ENCODE measurements at regions not wholly inside any gene's neighbourhood (a gene's known extent, or its start where the extent isn't known, plus 50 kb on each side); places are given as distances from the start of the nearest gene placed in this dataset.

DNA sequence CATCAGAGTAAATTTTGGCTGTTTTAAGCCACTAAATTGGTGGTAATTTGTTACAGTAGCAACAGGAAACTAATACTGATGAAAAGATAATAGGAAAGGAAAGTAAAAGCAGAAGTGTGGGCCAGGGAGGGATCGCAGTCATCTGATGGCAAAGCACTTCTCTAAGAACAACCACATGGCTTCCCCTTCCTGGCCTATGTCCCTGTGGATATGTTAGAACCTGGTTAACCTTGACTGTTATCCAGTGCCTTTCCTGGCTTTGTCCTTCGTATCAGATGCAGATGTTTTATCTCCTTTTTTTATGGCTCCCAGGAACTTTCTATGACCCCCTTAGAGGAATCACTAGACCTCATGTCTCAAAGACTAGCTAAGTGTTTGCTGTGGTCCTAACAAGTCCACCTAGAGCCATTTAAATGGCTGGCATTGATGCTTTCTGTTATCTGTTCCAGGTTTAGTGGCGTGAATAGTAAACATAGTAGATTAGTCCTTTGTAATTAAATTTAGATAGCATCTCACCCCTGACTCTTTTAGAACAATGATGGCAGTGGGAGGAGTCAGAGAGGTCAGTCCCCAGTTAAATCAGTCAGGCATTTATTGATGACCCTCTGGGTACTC lies 79.2 kb upstream of the PHACTR2 start:
- TF ChIP-seq, protein P1, sequence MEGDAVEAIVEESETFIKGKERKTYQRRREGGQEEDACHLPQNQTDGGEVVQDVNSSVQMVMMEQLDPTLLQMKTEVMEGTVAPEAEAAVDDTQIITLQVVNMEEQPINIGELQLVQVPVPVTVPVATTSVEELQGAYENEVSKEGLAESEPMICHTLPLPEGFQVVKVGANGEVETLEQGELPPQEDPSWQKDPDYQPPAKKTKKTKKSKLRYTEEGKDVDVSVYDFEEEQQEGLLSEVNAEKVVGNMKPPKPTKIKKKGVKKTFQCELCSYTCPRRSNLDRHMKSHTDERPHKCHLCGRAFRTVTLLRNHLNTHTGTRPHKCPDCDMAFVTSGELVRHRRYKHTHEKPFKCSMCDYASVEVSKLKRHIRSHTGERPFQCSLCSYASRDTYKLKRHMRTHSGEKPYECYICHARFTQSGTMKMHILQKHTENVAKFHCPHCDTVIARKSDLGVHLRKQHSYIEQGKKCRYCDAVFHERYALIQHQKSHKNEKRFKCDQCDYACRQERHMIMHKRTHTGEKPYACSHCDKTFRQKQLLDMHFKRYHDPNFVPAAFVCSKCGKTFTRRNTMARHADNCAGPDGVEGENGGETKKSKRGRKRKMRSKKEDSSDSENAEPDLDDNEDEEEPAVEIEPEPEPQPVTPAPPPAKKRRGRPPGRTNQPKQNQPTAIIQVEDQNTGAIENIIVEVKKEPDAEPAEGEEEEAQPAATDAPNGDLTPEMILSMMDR (IDR thresholded peaks at IDR 0.05; ENCODE audit: control insufficient read depth, extremely low read depth, insufficient read depth), result no peak
- H3K4me3 ChIP-seq (ENCODE audit: low read depth, low read length), result no peak overlapping the region
- no peak for DNase-seq (ENCODE audit: low read depth)

DNA sequence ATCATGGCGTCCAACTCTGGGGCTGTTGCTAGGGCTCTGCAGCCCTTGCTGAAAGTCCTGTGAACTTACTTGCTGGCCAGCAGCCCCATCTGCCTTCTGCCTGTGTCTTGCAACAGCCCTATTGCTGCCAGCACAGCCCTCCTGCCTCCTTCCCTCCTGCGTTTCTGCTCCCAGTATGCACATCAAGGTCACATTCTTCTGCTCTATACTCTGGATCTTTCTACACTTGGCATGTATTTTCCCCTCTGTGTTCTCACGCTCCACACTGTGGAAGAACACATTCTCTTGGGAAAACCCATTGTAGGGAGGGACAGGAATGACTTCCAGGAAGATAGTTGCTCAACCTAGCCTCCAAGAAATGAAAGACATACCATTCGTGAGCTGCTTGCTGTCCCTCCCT lies 80.9 kb upstream of the PHACTR2 start:
- DNase-seq (ENCODE audit: low read depth), result no peak
- TF ChIP-seq, protein P1 (IDR thresholded peaks at IDR 0.05; ENCODE audit: control insufficient read depth, extremely low read depth, insufficient read depth), result no peak
- no peak overlapping the region for H3K4me3 ChIP-seq (ENCODE audit: low read depth, low read length)

DNA sequence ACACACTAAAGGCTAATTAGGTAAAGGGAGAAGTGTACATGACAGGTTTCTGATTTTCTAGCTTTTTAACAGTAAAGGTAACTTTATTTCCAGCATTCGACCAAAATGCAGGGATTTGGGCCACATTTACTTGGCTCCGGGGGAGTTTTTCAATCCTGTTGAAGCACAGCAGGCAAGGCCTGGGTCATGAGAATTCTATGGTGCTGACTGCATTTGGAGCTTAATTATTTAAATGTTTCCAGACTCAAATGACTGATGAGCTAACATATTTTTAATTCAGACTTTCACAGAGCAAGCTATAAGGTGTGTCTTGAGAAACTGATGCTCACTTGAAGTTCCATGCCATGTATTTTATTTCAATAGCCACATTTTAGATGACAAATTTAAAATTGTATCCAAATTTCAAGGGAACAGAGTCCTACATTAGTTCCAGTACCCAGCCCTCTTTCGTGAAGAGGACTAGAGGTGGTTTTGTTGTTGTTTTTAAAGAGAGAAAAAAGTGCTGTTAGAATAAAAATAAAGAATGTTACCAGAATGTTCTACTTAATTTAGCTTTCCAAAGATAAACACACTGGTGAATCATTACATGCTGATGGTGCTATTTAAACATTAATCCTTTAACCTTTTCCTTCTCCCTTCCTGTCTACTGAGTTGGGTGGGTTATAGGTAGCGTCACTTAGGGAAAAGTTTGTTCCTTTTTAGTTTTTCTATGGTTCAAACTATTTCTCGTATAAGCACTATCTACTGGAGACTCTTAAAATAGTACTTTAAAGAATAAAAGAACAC lies 82.3 kb upstream of the PHACTR2 start:
- no peak for DNase-seq (ENCODE audit: low read depth)
- TF ChIP-seq, protein P1 (IDR thresholded peaks at IDR 0.05; ENCODE audit: control insufficient read depth, extremely low read depth, insufficient read depth), result no peak

DNA sequence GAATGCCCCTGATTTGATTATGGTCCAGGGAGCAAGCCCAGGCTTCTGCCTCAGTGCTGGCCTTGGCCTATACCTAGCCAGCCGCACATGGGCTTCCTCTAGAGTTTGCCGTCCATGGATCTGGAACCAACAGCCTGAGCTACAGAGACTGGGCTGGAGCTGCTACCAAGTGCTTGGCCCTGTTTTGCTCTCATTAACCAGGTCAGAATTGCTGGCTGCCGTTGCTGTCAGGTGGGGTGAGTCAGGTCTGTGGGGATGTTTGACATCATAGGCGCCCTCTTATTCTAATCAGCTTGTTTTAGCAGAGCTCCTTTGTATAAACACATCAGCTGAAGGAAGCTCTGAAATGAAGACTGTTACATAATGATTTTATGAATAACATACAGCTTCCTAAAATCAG lies 83.1 kb upstream of the PHACTR2 start:
- TF ChIP-seq, protein P1 (IDR thresholded peaks at IDR 0.05; ENCODE audit: control insufficient read depth, extremely low read depth, insufficient read depth), result no peak
- H3K4me3 ChIP-seq (ENCODE audit: low read depth, low read length), result no peak overlapping the region
- no peak for DNase-seq (ENCODE audit: low read depth)

More for the DNA sequence above, 82.3 kb upstream of the PHACTR2 start:
- no peak overlapping the region for H3K4me3 ChIP-seq (ENCODE audit: low read depth, low read length)

DNA sequence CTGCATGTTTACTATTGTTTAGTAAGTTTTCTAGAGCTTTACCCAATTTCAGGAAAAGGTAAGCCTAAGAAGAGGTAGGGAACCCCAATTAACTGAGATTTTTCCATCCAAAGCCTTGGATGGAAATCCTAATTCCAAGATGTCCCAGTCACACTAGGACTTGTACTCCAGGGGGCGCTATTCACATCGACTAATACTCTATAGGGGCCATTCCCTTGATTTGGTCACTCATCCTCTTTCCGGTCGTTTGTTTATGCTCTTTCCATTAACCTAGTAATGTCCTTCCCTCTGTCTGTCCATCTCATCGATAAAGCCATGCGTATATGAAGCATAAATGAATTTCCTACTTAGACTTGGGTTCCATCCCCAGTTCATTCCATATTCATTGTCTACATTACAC lies 80.8 kb upstream of the FUCA2 start:
- DNase-seq (ENCODE audit: low read depth), result no peak
- TF ChIP-seq, protein P1 (IDR thresholded peaks at IDR 0.05; ENCODE audit: control insufficient read depth, extremely low read depth, insufficient read depth), result peak; percentile 28; the same call in 1 of the 2 replicates
- no peak overlapping the region for H3K4me3 ChIP-seq (ENCODE audit: low read depth, low read length)

DNA sequence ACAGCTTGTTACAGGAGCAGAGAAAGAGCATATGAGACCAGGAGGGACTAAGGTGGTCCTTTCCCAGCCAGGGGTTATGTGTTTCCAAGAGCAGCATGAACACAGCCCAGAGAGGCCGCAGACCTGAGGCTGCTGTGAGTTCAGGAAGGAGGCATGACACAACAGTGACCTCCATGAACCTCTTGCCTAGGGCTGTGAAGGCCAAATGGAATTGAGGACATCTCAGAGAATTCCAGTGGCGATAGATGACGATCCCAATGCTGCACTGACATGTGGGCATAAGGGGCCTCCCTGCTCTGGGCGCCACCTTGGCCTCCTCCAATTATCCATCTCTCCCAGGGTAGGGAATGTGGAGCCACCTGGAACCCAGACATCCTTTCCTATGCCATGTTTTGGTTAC lies 79.9 kb upstream of the FUCA2 start:
- TF ChIP-seq, protein P1 (IDR thresholded peaks at IDR 0.05; ENCODE audit: control insufficient read depth, extremely low read depth, insufficient read depth), result no peak
- no peak overlapping the region for H3K4me3 ChIP-seq (ENCODE audit: low read depth, low read length)
- DNase-seq (ENCODE audit: low read depth), result no peak

Data from LNCaP clone FGC (cell line).